Esophagus muscularis mucosa (tissue), 4 donors: ENCODE measurements at regions not wholly inside any gene's neighbourhood (a gene's known extent, or its start where the extent isn't known, plus 50 kb on each side); places are given as distances from the start of the nearest gene placed in this dataset.

Experiments used
- DNase-seq: peaks from one replicate; pipeline ENCODE4 v3.0.0-alpha.2; 2017; ENCODE audit errors: extremely low spot score
- H3K27ac ChIP-seq, 4 donors: fragments of 200-600 bp; sonication (generic); replicated peaks in 1 of 4; 1 replicate in 3 of 4; 2 replicates in 1 of 4; pipeline ENCODE4 v1.5.1; 2016 to 2019; ENCODE audit warnings: mild to moderate bottlenecking in 1 of 4
- H3K27me3 ChIP-seq, 4 donors: fragments of 200-600 bp; sonication (generic); one replicate each; pipeline versions ENCODE4 v1.5.1 to v1.6.0; 2016 to 2019
- H3K36me3 ChIP-seq, 4 donors: fragments of 200-600 bp; sonication (generic); one replicate each; pipeline ENCODE4 v1.5.1; 2016 to 2019
- H3K4me1 ChIP-seq, 4 donors: fragments of 200-600 bp; sonication (generic); one replicate each; pipeline ENCODE4 v1.5.1; 2016 to 2019
- H3K4me3 ChIP-seq, 4 donors: fragments of 200-600 bp; sonication (generic); 1 replicate in 2 of 4; 2 replicates in 2 of 4; pipeline ENCODE4 v1.5.1; 2016 to 2019; ENCODE audit warnings: mild to moderate bottlenecking in 4 of 4, moderate library complexity in 1 of 4
- H3K9me3 ChIP-seq, 4 donors: fragments of 200-600 bp; sonication (generic); 1 replicate in 3 of 4; 2 replicates in 1 of 4; pipeline ENCODE4 v1.5.1; 2016 to 2019
- EP300 ChIP-seq: sonication (generic); formaldehyde crosslinking; IDR thresholded peaks from one replicate; pipeline ENCODE4 v1.6.1; 2017; ENCODE audit warnings: antibody characterized with exemption
- POLR2A ChIP-seq: fragments of 450-650 bp; IDR thresholded peaks from one replicate; pipeline ENCODE4 v1.6.1; 2017; ENCODE audit warnings: antibody characterized with exemption, moderate library complexity, mild to moderate bottlenecking, low read depth
- POLR2AphosphoS5 ChIP-seq, 2 donors: sonication (generic); formaldehyde crosslinking; IDR thresholded peaks; one replicate each; pipeline ENCODE4 v1.6.1; 2017; ENCODE audit warnings: antibody characterized with exemption in 2 of 2
- WGBS: methylation state at CpG from one replicate; pipeline ENCODE4 v1.1.5; 2018; 5-methylcytosine and 5-hydroxymethylcytosine counted together
- intact Hi-C: fragments of 100-400 bp; cut with DNase I; formaldehyde crosslinking; loops from one replicate; pipeline ENCODE4 v1.15.1; 2023
- TF ChIP-seq, protein P1 (sequence below), 3 experiments: fragments of 200-600 bp in 2 of 3; fragments of 450-650 bp in 1 of 3; sonication (generic) in 2 of 3; IDR thresholded peaks; one replicate each; pipeline ENCODE4 v1.5.1; 2017 to 2019; ENCODE audit warnings: antibody characterized with exemption in 3 of 3, mild to moderate bottlenecking in 2 of 3, moderate library complexity in 1 of 3

GRCh38 chr5:164127527-164127926 is 622.1 kb downstream of the MAT2B start:
- H3K9me3 ChIP-seq = peaks cover 0 to 28% (median 13%) of the 10 kb centered on the region in 4 donors
- intact Hi-C loops = no loop called here
- H3K27ac ChIP-seq = no peak overlapping the region
- H3K36me3 ChIP-seq = no peaks in the 10 kb centered on the region
- no peak overlapping the region for H3K4me3 ChIP-seq
- H3K4me1 ChIP-seq = no peaks in the 10 kb centered on the region
- WGBS = 86% methylated on average over 2 of the region's 2 CpGs
- TF ChIP-seq POLR2AphosphoS5 (IDR thresholded peaks at IDR 0.05) = no peak
- no peak for TF ChIP-seq POLR2A
- no peak for TF ChIP-seq EP300
- TF ChIP-seq, protein P1, sequence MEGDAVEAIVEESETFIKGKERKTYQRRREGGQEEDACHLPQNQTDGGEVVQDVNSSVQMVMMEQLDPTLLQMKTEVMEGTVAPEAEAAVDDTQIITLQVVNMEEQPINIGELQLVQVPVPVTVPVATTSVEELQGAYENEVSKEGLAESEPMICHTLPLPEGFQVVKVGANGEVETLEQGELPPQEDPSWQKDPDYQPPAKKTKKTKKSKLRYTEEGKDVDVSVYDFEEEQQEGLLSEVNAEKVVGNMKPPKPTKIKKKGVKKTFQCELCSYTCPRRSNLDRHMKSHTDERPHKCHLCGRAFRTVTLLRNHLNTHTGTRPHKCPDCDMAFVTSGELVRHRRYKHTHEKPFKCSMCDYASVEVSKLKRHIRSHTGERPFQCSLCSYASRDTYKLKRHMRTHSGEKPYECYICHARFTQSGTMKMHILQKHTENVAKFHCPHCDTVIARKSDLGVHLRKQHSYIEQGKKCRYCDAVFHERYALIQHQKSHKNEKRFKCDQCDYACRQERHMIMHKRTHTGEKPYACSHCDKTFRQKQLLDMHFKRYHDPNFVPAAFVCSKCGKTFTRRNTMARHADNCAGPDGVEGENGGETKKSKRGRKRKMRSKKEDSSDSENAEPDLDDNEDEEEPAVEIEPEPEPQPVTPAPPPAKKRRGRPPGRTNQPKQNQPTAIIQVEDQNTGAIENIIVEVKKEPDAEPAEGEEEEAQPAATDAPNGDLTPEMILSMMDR (IDR thresholded peaks at IDR 0.05) = no peak
- no peaks in the 10 kb centered on the region for H3K27me3 ChIP-seq
- no peak for DNase-seq

- no peaks in the 10 kb centered on the region for H3K4me1 ChIP-seq
- no peak overlapping the region for H3K27ac ChIP-seq
- H3K27me3 ChIP-seq = no peaks in the 10 kb centered on the region
- H3K4me3 ChIP-seq = no peak overlapping the region
- peaks cover 0 to 18% (median 6%) of the 10 kb centered on the region in 4 donors for H3K9me3 ChIP-seq
- TF ChIP-seq POLR2AphosphoS5 (IDR thresholded peaks at IDR 0.05) (no peak), EP300 (no peak), POLR2A (no peak)
- TF ChIP-seq, protein P1 (IDR thresholded peaks at IDR 0.05) = no peak
- intact Hi-C loops = no loop called here
- DNase-seq = no peak
- 96% methylated on average over 2 of the region's 2 CpGs for WGBS
- no peaks in the 10 kb centered on the region for H3K36me3 ChIP-seq
Measured at GRCh38 chr5:164132358-164132757, 626.9 kb downstream of the MAT2B start.

DNA sequence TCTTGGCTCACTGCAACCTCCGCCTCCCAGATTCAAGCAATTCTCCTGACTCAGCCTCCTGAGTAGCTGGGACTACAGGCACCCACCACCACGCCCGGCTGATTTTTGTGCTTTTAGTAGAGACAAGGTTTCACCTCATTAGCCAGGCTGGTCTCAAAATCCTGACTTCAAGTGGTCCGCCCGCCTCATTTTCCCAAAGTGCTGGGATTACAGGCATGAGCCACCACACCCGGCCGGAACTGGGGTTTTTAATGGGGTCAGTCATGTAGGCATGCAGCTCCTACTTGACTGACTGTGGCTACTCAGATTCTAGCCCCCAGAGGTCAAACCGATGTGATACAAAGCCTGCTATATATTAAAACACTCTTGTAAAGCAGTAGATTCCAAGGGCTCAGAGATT is 631.7 kb downstream of the MAT2B start:
- Histone ChIP-seq H3K4me3 (no peak overlapping the region), H3K4me1 (no peaks in the 10 kb centered on the region), H3K27ac (no peak overlapping the region), H3K36me3 (no peaks in the 10 kb centered on the region), H3K27me3 (no peaks in the 10 kb centered on the region), H3K9me3 (peaks cover 0 to 4% (median under 1%) of the 10 kb centered on the region in 4 donors)
- intact Hi-C loops = no loop called here
- TF ChIP-seq POLR2A = no peak
- TF ChIP-seq POLR2AphosphoS5 (IDR thresholded peaks at IDR 0.05) = no peak
- no peak for TF ChIP-seq EP300
- TF ChIP-seq, protein P1 (IDR thresholded peaks at IDR 0.05) = no peak
- no peak for DNase-seq
- 95% methylated on average over 7 of the region's 8 CpGs for whole genome bisulfite sequencing

GRCh38 chr5:164139423-164139822 is 634.0 kb downstream of the MAT2B start:
- TF ChIP-seq POLR2AphosphoS5 (IDR thresholded peaks at IDR 0.05) (no peak), POLR2A (no peak), EP300 (no peak)
- TF ChIP-seq, protein P1 (IDR thresholded peaks at IDR 0.05) = no peak
- no peaks in the 10 kb centered on the region for H3K36me3 ChIP-seq
- no peak overlapping the region for H3K4me3 ChIP-seq
- no peaks in the 10 kb centered on the region for H3K27me3 ChIP-seq
- H3K4me1 ChIP-seq = no peaks in the 10 kb centered on the region
- 83% methylated on average over 2 of the region's 2 CpGs for WGBS
- intact Hi-C loops = no loop called here
- no peaks in the 10 kb centered on the region for H3K9me3 ChIP-seq
- DNase-seq = no peak
- H3K27ac ChIP-seq = no peak overlapping the region

DNA sequence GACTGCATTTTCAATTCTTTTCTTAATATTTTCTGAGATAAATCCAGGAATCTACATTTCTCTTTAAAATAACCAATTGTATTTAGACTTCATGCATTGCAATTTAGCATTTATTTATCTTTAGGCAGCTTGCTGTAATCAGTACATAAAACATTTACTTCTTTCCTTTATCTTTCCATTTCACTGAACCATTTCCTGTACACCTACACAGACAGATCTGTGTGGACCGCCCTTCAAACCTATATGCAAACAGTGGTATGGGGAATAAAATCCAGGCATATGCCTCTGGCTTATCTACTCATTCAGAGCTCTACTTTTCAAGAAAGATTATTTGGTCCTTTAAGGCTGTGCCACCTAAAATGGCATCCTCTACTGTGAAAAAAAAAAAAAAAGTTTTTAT is 640.0 kb downstream of the MAT2B start:
- no peak for DNase-seq
- H3K4me3 ChIP-seq = no peak overlapping the region
- H3K36me3 ChIP-seq = no peaks in the 10 kb centered on the region
- 86% methylated on average over 1 of the region's 1 CpG for WGBS
- TF ChIP-seq POLR2A (no peak), EP300 (no peak), POLR2AphosphoS5 (IDR thresholded peaks at IDR 0.05) (no peak)
- TF ChIP-seq, protein P1 (IDR thresholded peaks at IDR 0.05) = no peak
- H3K9me3 ChIP-seq = no peaks in the 10 kb centered on the region
- no peak overlapping the region for H3K27ac ChIP-seq
- no peaks in the 10 kb centered on the region for H3K27me3 ChIP-seq
- intact Hi-C loops = no loop called here
- H3K4me1 ChIP-seq = no peaks in the 10 kb centered on the region
